T-helper 1 cell (primary cell): ENCODE measurements at regions not wholly inside any gene's neighbourhood (a gene's known extent, or its start where the extent isn't known, plus 50 kb on each side); places are given as distances from the start of the nearest gene placed in this dataset.

Experiments
- DNase-seq, 5 donors: peaks; one replicate each; pipeline ENCODE4 v3.0.0-alpha.2; 2012 to 2020

GRCh38 chr1:55588309-55588708, 373.1 kb upstream of the USP24 start:
- no peak for DNase-seq

DNA sequence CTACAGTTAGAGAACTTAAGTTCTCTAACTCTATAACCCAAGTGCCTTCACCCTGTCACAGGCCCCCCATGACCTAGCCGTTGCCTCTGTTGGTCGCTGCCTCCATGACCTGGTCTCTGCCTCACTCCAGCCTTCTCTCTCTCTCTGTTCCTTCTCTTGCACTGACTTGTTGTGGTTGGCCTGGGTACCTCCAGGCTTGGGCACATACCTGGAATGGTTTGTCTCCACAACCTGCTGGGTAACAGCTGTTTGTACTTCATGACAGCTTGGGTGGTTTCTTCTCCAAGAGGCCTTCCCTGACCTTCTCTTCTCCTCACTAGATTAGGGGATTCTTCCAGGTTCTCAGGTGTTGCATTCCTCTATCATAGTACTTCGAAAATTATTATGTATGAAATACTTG, 371.6 kb upstream of the USP24 start:
- no peak for DNase-seq

- no peak for DNase-seq
Measured at GRCh38 chr1:55585402-55585792, 370.2 kb upstream of the USP24 start.

- DNase-seq: no peak
Measured at GRCh38 chr1:55584526-55585401, 369.6 kb upstream of the USP24 start.

DNA sequence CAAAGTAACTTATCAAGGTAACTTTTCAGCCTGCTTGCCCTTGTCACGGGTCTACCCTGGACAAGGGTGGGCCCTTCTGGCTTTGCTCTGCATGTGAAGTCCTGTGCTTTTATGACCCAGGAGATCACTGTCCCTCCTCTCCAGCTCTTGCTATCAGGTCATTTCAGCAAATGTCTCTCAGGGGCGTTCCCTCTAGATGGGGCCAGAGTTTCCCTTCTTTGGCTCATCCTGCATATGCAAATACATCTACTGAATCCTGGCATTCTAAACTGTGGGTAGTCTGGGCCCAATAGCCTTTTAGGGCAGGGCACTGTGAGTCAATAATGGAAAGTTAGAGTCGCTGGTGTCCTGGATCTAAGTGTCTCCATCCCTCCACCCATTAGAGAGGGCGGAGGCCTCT, 366.9 kb upstream of the USP24 start:
- no peak for DNase-seq

DNA sequence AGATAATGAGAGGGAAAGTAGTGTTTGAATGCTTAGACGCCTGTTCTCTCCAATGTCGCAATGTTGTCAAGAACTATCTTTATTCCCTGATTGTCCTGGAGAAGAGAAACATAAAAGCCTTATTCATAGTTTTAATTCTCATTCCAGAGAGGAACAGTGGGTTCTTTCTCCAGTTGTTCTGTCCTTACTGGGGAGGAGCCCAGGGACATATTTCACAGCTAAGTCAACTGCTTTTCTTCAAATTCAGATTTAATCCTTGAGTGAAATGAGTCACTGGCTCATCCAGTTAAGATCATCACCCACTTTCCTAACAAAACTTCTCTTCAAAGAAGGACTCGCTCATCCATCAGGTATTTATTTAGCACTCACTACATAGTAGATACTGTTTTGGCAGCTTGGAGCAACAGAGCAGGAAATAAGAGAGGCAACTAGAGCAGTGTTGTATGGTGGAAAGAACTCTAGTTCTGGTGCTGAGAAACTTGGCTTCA, 365.7 kb upstream of the USP24 start:
- DNase-seq: no peak

- DNase-seq: no peak
Measured at GRCh38 chr1:55579332-55580001, 364.3 kb upstream of the USP24 start.

GRCh38 chr1:55578646-55579045, 363.5 kb upstream of the USP24 start:
- DNase-seq: no peak

DNA sequence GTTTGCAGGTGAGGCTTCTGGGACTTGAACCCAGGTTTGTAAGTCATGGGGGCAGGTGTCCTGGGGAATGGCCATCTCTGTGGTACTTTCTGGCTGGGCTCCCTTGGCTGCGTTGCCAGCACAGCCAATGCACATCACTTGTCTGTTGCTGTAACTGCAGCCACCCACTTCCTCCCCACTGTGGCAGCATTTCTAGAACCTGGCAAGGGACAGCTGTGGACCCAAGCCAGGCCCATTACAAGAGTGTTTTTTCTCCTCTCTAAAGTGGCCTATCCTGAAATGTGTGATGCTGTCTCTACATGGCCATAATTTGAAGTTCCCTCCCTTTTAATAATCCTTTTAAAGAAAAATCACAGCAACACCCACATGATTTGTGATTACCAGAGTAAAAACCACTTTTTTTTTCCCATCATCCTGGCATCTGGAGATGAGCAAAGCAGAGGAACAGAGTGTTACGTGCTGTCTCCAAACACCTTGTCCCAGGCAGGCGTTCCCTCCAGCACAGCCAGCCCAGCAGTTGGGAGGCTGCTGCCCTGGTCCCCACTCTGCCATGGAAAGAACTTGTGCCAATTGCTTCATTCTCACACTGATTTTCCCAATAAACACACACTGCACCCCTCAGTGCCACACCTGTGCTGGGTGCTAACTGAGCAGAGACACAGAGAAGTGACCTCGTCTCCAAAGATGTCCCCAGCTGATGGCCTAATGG, 360.6 kb upstream of the USP24 start:
- DNase-seq: no peak

DNA sequence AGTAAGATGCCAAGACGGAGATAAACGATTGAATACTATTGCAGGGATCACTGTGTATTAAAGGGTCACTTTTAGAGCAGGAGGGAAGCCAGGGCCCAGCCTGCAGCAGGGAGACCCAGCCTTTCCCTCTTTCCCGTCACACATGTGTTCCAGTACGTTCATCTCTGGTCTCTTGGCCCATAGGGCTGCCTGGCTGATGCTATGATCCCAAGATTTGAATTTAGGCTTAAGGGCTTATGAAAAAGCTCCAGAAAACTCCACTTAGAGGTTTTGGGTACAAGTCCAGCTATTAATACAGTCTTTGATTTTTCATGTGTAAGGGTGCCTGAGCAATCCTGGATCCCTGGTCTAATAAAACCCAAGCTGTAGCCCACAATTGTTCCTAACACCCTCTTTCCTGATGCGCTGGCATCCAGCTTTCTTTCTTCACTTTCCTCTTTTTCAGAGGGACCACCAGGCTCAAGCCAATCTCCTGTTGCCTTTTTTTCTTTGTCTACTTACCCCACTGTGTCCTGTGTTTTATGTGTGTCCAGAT, 359.6 kb upstream of the USP24 start:
- DNase-seq: no peak

- DNase-seq: no peak
Measured at GRCh38 chr1:55572878-55573734, 357.9 kb upstream of the USP24 start.

DNA sequence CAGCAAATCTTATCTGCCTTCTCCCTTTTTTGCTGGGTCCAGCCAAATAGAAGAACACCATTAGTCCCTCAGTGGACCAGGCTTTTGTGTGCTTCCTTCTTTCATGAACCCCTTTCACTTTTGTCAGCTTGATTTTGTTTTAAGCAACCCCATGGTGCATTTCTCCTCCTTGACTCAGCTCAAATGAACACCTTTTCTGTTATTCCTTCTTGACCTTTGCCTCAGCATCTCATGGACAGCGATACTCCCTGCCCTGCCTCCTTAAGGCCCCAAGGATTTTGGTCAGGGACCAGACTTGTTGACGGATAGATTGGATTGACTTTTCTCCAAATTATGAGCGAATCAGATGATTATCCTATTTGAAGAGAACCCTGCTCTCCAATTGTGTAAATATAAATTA, 356.6 kb upstream of the USP24 start:
- DNase-seq: no peak

GRCh38 chr1:55569417-55569816, 354.3 kb upstream of the USP24 start:
- DNase-seq: no peak

GRCh38 chr1:55568732-55569131, 353.6 kb upstream of the USP24 start:
- DNase-seq: no peak

DNA sequence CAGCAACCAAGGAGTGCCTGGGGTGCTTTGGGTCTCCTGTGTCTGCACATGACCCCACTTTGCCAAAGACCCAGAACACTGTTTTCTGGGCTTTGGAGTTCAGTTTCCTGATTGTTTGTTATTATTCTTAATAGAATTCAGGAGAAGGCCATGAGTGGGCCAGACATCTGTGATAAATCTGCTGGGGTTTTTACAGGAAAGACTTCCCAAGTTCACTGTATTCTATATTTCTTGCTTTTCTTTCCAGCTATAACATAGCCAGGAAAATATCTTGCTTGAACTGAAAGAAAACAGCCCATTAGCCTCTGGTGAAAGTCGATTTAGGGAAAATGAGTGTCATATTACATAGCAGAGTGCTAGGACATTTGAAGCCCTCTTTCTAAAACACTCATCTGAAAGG, 345.1 kb upstream of the USP24 start:
- DNase-seq: no peak

- no peak for DNase-seq
Measured at GRCh38 chr1:55559842-55560241, 344.7 kb upstream of the USP24 start.

DNA sequence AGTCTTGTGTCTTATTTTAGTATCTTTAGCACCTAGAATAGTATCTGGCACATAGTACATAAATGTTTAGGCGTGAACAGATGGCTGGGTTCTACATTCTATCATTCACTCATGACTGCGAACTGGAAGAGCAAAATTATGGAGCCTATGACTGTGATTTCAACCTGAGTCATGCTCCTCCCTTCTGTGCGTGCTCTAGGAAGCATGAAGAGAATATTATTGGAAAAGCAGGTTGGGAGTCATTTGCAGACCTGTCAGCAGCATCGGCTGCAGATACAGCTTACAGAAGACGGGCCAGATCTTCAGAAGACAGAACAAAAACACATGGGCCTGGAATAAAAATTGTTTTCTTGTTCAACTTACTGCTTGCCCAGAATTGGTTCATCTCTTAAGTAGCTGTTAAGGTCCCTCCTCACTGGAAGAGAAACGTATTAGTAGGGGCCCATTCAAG, 344.0 kb upstream of the USP24 start:
- DNase-seq: no peak

DNA sequence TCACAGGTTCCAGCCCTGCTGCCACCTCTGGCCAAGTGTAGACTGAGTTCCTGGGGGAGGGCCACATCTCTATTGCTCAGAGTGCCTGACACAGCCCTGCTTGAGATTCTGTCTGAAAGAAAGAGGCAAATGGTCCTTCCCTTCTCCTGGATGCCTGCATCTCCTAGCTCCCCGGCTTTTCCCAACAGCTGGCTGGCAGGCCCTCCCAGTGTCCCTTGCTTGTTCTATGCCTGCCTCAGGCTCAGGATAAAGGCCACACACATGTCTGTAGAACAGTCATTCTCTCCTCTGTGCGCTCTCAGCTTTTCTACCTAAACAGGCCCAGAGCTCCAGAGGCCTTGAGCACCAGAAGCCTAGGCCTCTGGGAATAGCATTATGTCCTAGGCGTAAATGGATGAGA, 343.4 kb upstream of the USP24 start:
- DNase-seq: no peak

DNA sequence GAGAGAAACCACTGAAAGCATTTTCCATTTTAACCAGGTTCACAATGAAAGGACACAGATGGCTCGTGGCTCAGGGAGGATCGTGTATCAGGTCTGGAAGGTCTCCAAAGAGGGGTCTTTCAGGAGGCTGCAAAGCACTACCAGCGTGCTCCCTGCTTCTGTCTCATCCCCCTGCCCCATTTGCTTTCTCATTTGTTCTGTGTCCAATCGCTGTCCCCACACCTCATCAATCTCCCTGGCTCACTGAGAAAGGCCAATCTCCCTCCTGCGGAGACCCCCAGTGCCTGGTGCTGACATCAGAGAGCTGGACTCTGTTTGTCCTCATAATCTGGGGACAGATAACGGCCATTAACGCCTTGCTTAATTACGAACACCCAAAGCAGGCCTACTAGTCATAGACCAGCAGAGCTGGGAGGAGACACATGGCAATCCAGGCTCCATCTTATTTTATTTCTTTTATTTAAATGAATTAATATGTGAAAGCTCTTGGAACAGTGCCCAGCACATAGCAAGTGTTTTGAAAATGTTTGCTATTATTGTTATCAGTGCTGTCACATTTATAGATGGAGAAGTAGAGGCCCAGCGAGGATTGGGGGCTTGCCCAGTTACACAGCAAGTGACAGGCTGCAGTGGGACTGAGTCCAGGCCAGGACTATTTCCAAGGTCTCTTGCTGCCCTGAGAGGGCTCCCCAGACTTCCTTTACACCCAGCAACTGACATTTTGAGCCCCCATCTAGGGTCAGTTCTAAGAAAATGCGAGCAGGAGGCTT, 341.0 kb upstream of the USP24 start:
- DNase-seq: no peak

DNA sequence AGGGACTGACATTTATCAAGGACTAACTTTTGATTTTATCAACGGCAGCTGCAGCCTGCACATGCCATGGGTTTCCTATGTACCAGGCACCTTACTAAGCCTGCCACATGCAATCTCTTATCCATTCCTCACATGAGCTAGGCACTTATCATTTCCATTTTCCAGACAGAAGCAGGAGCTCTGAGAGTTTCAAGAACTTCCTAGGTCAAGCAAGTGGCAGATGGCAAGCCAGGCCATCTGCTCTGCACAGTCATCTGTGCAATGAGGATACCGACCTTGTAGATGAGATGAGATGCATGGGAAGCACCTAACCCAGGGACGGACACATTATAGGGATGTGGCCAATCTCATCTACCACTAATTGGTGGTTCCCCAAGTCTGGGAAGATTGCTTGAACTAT, 339.4 kb upstream of the USP24 start:
- DNase-seq: no peak

GRCh38 chr1:55552636-55553035, 337.5 kb upstream of the USP24 start:
- no peak for DNase-seq
